BE2C (cell line): ENCODE measurements at regions not wholly inside any gene's neighbourhood (a gene's known extent, or its start where the extent isn't known, plus 50 kb on each side); places are given as distances from the start of the nearest gene placed in this dataset.
"Not testable (repeated sequence)": the region's sequence is repeated elsewhere in the genome, so short reads cannot be mapped to it uniquely, and the experiment has no call there.

Experiments
- DNase-seq: peaks from one replicate; pipeline ENCODE4 v3.0.0-alpha.2; 2020
- H3K27me3 ChIP-seq: fragments of 250-450 bp; sonication (Bioruptor Pico); 2 replicates; pipeline ENCODE4 v1.5.1; 2020; ENCODE audit warnings: mild to moderate bottlenecking
- H3K36me3 ChIP-seq: fragments of 250-450 bp; sonication (Bioruptor Pico); 2 replicates; pipeline ENCODE4 v1.5.1; 2020; ENCODE audit warnings: mild to moderate bottlenecking
- H3K4me1 ChIP-seq: fragments of 250-450 bp; sonication (Bioruptor Pico); 2 replicates; pipeline ENCODE4 v1.5.1; 2020
- H3K4me3 ChIP-seq: 2 replicates; pipeline ENCODE4 v1.5.1; 2011; ENCODE audit warnings: low read depth, low read length
- H3K9me3 ChIP-seq: fragments of 250-450 bp; sonication (Bioruptor Pico); 2 replicates; pipeline ENCODE4 v1.5.1; 2020
- CTCF ChIP-seq: IDR thresholded peaks from 2 replicates; pipeline ENCODE4 v1.5.1; 2012; ENCODE audit warnings: mild to moderate bottlenecking, low read depth, low read length

GRCh38 chr5:16383544-16384052 lies 82.0 kb downstream of the ZNF622 start:
- no peak for TF ChIP-seq CTCF
- Histone ChIP-seq H3K4me3 (no peak overlapping the region), H3K27me3 (no peaks in the 10 kb centered on the region), H3K4me1 (no peaks in the 10 kb centered on the region), H3K36me3 (no peaks in the 10 kb centered on the region), H3K9me3 (no peaks in the 10 kb centered on the region; the same call in 1 of the 2 replicates)
- no peak for DNase-seq

- H3K4me3 ChIP-seq: no peak overlapping the region
- H3K36me3 ChIP-seq: no peaks in the 10 kb centered on the region
- TF ChIP-seq CTCF: no peak
- no peaks in the 10 kb centered on the region for H3K27me3 ChIP-seq
- no peak for DNase-seq
- H3K4me1 ChIP-seq: no peaks in the 10 kb centered on the region
- H3K9me3 ChIP-seq: no peaks in the 10 kb centered on the region; the same call in 1 of the 2 replicates
These were observed 83.6 kb downstream of the ZNF622 start for GRCh38 chr5:16382047-16382446.

- H3K9me3 ChIP-seq: no peaks in the 10 kb centered on the region; the same call in 1 of the 2 replicates
These were observed 86.8 kb downstream of the ZNF622 start for GRCh38 chr5:16378762-16379161.

GRCh38 chr5:16372493-16372892 lies 93.1 kb downstream of the ZNF622 start:
- Histone ChIP-seq H3K9me3 (no peaks in the 10 kb centered on the region), H3K27me3 (no peaks in the 10 kb centered on the region)

More at GRCh38 chr5:16378762-16379161, 86.8 kb downstream of the ZNF622 start:
- DNase-seq: no peak
- Histone ChIP-seq H3K4me3 (no peak overlapping the region), H3K36me3 (no peaks in the 10 kb centered on the region), H3K27me3 (no peaks in the 10 kb centered on the region), H3K4me1 (no peaks in the 10 kb centered on the region)
- no peak for TF ChIP-seq CTCF

GRCh38 chr5:16366491-16366890 lies 99.1 kb downstream of the ZNF622 start:
- no peak for DNase-seq
- Histone ChIP-seq H3K4me1 (no peaks in the 10 kb centered on the region), H3K27me3 (no peaks in the 10 kb centered on the region), H3K9me3 (no peaks in the 10 kb centered on the region), H3K4me3 (no peak overlapping the region), H3K36me3 (no peaks in the 10 kb centered on the region)
- TF ChIP-seq CTCF: no peak

More at GRCh38 chr5:16372493-16372892, 93.1 kb downstream of the ZNF622 start:
- no peak for TF ChIP-seq CTCF
- H3K4me1 ChIP-seq: no peaks in the 10 kb centered on the region
- no peak overlapping the region for H3K4me3 ChIP-seq
- DNase-seq: no peak
- H3K36me3 ChIP-seq: no peaks in the 10 kb centered on the region

- DNase-seq: no peak
- H3K4me3 ChIP-seq: no peak overlapping the region
These were observed 100.7 kb downstream of the ZNF622 start for GRCh38 chr5:16364910-16365309.

GRCh38 chr5:16353439-16353838 lies 112.2 kb downstream of the ZNF622 start:
- H3K4me1 ChIP-seq, H3K4me3 ChIP-seq, DNase-seq, H3K27me3 ChIP-seq, H3K36me3 ChIP-seq, H3K9me3 ChIP-seq: not testable (repeated sequence)

More at GRCh38 chr5:16364910-16365309, 100.7 kb downstream of the ZNF622 start:
- Histone ChIP-seq H3K4me1 (no peaks in the 10 kb centered on the region), H3K27me3 (no peaks in the 10 kb centered on the region), H3K9me3 (no peaks in the 10 kb centered on the region), H3K36me3 (no peaks in the 10 kb centered on the region)
- TF ChIP-seq CTCF: no peak
